ENCODE measurements at regions not wholly inside any gene's neighbourhood (a gene's known extent, or its start where the extent isn't known, plus 50 kb on each side); places are given as distances from the start of the nearest gene placed in this dataset.

DNA sequence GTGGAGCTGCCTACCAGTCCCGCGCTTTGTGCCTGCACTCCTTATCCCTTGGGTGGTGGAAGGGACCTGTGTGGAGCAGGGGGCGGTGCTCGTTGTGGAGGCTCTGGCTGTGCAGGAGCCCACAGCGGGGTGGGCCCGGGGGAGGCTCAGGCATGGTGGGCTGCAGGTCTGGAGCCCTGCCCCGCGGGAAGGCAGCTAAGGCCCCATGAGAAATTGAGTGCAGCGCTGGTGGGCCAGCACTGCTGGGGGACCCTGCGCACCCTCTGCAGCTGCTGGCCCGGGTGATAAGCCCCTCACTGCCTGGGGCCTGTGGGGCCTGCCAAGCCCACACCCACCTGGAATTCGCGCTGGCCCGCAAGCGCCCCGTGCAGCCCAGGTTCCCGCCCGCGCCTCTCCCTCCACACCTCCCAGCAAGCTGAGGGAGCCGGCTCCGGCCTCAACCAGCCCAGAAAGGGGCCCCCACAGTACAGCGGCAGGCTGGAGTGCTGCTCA, 859.6 kb upstream of the KCND2 start:
- DNase-seq (ENCODE audit: low read depth) = no peak

DNA sequence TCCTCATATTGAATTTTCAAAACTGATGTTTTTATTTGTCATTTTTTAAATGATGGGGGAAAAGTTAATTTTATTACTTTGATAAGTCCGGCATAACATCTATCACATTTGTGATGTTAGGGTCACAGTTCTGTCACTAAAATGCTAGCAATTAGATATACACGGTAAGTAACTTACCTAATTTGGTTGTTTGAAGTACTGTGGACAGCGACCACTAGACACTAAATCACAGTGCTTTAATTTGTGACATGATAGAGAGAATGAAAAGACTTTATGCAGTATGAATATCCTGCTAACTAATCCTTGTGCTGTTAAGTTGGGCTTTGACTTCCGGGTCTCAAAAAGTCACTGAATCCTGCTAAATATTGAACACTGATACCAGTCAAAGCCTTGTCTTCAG, 857.3 kb upstream of the KCND2 start:
- no peak for DNase-seq (ENCODE audit: low read depth)

DNA sequence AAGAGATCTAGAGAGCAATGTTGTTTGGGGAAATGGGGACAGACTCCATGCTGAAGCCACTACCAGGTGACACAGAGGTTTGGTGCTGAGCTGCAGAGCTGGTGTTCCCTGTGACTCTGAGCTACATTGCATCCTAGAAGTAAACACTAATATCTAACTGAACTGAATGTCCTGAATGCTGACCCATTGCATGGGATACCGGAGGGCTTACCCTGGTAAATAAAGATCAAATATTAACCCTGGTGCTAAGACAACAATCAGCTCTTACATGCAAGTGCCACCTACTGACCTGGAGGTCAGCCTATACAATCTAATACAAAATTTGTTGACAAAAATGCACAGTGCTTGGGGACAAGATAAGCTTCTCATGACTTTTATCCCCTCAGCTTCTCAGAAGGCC, 851.3 kb upstream of the KCND2 start:
- DNase-seq (ENCODE audit: low read depth) = no peak

DNA sequence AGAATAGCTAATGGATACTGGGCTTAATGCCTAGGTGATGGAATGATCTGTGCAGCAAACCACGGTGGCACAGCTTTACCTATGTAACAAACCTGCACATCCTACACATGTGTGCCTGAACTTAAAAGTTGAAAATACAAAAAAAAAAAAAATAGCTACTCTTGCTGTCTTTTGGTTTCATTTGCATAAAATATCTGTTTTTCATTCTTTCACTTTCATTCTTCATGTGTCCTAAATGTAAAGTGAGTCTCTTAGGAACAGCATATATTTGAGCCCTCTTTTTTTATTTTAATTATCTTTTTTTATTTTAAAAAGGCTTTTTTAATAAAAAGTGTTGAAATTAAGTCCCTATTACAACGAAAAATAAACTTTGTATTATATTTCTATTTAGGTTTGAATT, 836.1 kb upstream of the KCND2 start:
- DNase-seq (ENCODE audit: low read depth) = no peak

DNA sequence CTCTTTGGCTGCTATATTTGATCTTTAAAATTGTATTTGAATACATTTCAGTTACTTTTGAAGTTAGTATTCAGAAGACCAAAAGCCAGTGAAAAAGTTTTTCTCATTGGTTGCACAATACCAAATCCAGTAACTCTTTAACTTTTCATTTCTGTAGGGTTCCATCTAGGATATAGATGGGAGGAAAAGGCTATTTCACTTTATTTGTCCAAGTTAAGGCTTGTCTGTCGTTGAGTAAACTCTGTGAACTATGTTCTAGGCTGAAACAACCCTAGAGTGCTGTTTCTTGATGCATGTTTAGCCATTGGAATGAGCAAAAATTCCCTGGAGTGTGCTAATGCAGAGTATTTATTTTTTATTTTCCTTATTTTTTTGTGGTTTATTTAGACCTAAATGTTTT, 834.7 kb upstream of the KCND2 start:
- no peak for DNase-seq (ENCODE audit: low read depth)

DNA sequence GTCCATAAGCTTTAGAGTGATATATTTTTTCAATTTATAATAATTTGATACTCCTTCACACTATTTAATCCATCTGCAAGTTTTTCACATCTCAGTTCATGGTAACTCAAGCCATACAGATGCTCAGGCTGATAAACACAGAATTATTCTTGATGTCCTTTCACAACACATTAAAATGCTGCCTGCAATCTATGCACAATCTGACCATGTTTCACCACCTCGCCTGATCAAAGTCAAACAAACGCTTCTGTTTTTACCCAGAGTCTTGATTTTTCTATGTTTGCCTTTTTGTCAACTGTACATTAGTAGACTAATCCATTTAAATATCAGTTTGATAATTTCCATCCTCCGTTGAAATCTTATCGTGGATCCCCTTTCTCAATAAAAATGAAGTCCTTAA, 833.8 kb upstream of the KCND2 start:
- no peak for DNase-seq (ENCODE audit: low read depth)

DNA sequence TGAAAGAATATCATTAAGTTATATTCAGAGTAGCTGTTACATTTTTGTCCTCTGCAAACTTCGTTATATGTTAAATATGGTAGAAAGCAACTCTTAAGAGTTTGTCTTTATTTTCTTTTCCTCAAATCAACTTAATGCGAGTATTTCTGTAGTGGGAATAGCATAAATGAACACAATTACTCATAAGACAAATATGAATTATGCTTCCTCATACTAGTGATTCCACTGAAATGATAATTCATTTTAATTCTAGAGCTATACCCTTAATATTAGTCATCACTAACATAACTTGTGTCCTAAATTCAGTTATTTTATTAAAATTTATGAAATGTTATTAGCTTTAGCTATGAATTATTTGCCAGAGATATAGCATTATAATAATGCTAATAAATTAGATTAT, 820.6 kb upstream of the KCND2 start:
- DNase-seq (ENCODE audit: low read depth) = no peak

DNA sequence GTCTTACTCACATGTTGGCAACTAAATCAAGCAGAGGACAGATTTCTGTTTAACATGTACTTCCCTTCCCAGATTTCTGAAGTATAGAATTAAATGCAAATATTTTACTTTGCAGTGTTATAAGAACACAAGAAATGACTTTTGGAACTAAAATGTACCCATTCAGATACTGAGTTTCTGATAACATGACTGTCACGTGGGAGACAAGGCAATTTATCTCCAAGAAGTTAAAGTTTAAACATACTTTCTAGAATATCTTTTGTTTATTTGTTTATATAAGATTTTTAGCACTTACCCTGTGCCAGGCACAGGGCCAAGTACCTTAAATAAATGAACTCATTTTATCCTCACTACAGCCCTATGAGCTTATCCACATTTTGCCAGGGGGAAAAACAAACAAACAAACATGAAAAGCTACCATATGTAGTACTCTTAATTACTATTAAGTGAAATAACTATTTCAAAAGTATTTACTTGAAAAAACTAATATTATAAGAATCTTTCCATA, 807.1 kb upstream of the KCND2 start:
- DNase-seq (ENCODE audit: low read depth) = no peak

DNA sequence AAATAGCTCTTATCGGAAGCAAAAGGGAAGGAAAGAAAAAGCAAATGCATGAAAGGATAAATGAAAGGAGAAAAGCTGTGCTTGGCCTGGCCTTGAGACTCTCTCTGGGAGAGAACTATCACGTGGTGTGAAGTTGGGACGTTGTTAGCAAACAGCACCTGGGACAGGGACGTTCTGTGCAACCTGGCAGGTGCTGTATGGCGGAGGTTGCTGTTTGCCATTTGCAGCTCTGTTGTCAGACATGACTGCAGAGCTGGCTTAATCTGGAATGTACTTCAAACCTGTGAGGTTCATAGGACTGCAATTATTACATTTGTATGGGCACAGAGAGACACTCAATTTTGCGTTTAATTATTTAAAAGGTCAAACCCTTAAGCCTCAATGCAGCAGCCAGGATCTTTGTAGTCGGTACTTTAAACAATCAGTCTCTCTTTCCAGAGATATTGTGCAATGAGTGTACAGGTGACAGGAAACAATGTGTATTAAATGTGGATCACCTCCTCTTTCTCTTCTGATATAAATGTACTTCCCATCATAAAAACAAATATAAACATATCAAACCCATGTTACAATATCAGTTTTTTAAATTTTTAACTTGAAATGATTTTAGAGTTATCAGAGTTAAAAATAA, 800.5 kb upstream of the KCND2 start:
- DNase-seq (ENCODE audit: low read depth) = no peak

DNA sequence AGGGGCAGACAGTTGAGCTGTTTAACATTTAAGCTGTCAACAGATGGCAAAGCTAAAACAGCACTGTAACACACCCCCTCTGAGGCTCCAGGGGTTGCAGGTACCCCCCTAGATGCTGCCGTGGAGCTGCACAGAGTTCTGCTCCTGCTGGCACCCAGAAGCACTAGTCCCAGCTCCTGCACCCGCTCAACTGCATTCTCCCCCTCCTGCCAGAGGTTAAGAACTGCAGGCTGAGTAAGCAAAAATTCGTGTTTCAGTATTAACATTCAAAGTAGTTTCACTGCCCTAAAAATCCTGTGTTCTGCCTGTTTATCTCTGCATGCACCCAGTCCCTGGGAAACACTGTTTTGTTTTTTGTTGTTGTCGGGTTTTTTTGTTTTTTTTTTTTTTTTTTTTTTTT, 790.8 kb upstream of the KCND2 start:
- DNase-seq (ENCODE audit: low read depth) = peak; percentile 38

DNA sequence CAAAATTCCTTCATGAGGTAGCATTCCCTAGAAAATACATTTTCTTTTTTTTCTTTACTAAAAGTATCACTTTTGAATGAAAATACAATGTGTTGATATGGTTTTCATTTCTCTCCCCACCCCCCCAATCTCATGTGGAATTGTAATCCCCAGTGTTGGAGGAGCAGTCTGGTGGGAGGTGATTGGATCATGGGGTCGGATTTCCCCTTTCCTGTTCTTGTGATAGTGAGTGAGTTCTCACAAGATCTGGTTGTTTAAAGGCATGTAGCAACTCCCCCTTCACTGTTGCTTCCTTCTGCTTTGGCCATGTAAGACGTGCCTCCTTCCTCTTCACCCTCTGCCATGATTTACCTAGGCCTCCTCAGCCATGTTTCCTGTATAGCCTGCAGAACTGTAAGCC, 790.3 kb upstream of the KCND2 start:
- DNase-seq (ENCODE audit: low read depth) = no peak

DNA sequence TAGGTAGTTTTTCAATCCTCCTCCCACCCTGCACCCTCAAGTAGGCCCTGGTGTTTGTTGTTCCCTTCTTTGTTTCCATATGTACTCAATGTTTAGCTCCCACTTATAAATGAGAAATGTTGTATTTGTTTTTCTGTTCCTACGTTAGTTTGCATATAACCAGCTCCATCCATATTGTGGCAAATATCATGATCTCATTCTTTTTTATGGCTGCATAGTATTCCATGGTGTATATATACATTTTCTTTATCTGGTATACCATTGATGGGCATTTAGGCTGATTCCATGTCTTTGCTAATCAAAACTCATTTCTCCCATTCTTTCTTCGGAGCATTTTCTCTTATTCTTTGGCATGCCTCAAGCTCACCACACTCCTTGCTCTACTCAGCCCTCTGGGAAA, 789.6 kb upstream of the KCND2 start:
- DNase-seq (ENCODE audit: low read depth) = no peak

DNA sequence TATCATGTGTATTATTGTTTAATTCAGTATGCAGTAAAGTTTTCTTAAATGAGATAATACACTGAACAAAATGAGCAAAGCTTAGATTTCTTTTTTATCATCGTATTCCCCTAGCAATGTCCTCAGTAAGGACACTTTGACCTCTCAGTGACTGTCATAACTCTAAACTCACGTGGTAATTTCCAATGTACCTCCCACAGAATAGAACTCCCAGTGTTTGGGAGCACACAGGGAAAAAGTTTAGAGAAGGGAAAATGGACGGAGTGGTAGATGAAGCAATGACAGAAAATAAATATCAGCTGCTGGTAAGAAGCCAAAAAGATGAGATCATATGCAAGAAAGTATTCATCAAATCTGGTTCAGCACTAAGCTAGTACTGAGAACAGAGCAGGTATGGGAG, 758.6 kb upstream of the KCND2 start:
- DNase-seq (ENCODE audit: low read depth) = no peak

DNA sequence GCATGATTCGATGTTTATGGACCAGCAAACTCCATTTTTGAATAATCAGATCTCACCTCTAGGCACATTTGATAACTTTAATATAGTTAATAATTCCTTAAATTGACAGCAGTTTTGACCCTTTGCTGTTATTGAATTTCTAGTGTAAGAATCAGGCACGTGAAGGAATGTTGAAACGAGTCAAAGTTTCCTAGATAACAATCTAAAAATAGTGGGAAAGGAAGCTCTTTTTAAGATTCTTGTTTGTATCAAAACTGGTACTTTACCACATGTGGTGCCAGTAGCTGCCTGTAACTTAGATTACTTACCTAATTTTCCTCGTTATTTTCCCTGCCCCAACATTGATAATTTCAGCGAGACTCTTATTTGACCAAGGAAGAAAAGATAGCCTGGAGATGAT, 757.8 kb upstream of the KCND2 start:
- DNase-seq (ENCODE audit: low read depth) = no peak

DNA sequence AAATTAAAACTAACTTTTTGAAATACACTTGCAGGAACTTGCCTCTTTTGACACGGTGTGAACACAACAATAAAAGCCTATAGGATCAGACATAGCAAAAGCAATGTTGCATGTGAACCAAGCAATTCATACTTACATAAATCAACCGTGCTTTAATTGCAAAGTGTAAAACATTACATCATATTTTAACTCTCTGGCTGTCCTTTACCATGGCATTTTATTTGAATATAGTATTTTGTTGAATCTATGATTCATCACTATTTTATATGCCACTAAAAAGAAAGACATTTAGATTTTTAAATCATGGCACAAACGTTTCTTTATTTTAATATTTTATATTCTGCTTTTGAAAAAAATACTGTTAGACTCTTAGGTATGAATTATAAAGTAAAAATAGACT, 757.0 kb upstream of the KCND2 start:
- DNase-seq (ENCODE audit: low read depth) = no peak

DNA sequence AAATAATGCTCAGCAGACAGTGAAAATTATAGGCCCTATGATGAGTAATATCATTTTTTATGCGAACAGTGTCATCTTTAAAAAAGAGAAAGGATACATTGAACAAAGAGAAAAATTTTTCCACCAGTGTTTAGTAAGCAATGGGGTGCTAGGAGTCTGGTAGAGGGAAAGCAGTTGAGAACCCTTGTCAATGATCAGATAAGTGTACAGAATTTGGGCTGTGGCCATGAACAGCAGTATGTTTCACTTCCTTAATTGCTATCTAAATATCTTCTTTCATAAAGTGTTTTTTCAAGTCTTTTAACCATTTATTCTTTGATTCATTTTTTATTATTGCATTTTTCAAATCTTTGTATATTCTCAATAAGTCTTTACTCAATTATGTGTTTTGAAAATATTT, 750.7 kb upstream of the KCND2 start:
- DNase-seq (ENCODE audit: low read depth) = no peak

DNA sequence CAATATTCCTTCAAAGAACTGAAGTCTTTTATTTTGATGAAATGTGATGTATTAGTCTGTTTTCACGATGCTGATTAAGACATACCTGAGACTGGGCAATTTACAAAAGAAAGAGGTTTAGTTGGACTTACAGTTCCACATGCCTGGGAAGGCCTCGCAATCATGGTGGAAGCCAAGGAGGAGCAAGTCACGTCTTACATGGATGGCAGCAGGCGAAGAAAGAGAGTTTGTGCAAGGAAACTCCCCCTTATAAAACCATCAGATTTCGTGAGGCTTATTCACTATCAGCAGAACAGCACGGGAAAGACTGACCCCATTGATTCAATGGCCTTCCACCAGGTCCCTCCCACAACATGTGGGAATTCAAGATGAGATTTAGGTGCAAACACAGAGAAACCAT, 750.3 kb upstream of the KCND2 start:
- no peak for DNase-seq (ENCODE audit: low read depth)

DNA sequence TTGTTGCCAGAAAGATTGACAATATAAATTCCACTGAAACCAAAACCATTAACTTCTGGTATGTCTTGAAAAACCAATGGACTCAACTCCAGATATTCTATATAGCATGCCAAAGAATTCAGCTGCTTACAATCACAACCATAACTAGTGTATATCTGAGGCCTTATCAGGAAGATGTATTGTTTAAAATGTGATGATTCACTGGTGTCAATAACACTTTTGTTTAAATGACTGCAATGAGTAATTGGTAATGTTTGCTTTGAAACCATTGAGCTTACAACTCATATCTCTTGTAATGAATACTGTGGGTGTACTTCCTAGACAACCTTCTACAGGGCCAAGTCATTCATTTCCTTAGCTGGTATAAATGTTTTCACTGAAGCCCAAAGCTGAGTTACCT, 727.9 kb upstream of the KCND2 start:
- peak; percentile 49 for DNase-seq (ENCODE audit: low read depth)

DNA sequence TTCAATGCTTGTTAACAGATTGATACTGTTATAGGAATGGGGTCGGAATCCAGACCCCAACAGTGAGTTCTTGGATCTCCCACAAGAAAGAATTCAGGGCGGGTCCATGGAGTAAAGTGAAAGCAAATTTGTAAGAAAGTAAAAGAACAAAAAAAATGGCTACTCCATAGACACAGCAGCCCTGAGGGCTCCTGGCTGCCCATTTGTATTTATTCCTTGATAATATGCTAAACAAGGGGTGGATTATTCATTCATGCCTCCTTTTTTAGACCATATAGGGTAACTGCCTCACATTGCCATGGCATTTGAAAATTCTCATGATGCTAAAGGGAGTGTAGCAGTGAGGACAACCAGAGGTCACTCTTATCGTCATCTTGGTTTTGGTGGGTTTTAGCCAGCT, 717.2 kb upstream of the KCND2 start:
- DNase-seq (ENCODE audit: low read depth) = peak; percentile 45

DNA sequence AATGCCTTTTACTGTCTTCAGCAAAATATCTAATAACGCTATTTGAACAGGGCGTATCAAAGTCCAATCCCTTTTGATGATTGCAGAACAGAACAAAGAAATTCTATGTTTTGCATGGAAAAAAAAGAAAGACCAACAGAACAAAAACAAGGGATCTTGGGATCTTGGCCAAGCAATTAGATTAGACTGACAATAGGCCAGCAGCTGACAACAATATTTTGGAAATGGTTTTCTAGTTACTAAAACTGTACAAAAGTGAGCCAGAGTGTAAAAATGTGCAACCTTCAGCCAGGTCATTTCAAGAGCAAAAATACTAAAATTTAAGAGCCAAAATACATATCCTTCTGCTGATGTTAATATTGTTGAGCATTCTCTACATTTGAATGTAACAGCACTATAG, 716.5 kb upstream of the KCND2 start:
- DNase-seq (ENCODE audit: low read depth) = no peak

DNA sequence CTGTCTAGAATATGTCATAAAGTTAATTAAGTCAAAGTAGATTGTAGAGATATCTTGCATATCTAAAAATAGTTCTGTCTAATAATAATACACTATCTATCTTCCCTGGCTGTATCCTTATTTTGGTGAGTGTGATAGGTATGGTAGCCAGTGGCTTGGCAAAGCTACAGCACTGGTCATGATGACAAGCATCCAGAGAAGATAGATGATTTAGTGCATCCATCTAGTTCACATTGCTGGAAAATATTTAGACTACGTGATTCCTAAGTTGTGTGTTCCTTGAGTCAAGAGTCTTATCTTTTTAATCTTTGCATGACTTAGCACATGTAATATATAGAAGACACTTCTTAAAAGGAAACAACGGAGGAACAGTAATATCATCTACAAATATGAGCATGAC, 711.2 kb upstream of the KCND2 start:
- no peak for DNase-seq (ENCODE audit: low read depth)

DNA sequence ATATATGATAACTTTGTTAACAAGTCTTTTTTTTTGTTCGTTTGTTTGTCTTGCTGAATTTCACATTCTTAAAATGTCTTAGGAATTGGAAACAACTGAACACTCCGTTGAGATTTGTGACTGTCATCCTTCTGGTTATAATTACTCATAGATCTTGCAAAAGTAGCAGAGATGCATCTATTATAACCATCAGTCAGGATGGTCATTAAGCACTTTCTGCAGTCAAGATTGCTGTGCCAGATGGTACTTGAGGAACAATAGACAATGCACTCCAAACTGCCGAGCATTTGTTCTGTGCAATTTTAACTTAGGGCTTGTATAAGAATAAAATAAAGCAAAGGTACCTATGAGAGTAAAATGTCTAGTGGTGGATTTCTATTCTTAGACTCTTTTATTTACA, 710.1 kb upstream of the KCND2 start:
- DNase-seq (ENCODE audit: low read depth) = no peak

DNA sequence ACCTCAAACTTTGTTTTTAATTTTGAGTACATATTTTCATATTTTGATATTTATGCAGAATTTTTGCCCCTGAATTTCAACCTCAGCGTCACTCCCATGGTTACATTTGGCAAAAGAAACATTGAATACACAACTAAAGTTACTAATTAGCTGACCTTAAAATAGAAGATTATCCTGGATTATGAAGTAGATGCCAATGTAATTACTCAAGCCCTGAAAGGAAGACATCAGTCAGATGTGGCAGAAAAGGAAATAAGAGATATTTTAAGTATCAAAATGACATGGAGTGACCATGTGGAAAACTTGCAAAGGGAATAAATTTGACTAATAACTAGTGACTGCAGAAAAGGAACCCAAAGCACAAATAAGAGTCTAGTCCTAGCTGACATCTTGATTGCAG, 701.3 kb upstream of the KCND2 start:
- no peak for DNase-seq (ENCODE audit: low read depth)

DNA sequence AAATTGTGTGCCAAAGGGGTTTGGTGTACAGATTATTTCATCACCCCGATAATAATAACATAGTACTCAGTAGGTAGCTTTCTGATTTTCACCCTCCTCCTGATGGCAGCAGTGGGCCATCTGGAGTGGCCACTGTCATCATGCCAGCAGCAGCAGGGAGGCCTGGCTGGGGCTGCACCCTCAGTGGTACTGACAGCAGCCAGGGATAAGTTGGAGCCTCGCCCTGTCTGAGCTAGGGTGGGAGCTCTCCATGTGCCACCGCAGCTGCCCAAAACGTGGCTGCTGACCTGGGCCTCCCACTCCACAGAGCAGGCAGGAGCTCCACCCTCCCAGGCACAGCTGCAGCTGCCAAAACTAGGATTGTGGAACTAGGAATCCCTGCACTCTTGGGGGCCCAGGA, 700.8 kb upstream of the KCND2 start:
- DNase-seq (ENCODE audit: low read depth) = peak; percentile 61

All from RPMI7951 (cell line).